Aorta (tissue), 5 donors: ENCODE measurements at regions not wholly inside any gene's neighbourhood (a gene's known extent, or its start where the extent isn't known, plus 50 kb on each side); places are given as distances from the start of the nearest gene placed in this dataset.

Source experiments
- ATAC-seq: fragments of 200-7000 bp; cut with Tn5 transposase; one replicate; pipeline ENCODE4 v1.9.1; 2022; ENCODE audit warnings: moderate library complexity; ENCODE audit not compliant: low FRiP score
- DNase-seq, 2 donors: peaks; one replicate each; pipeline ENCODE4 v3.0.0-alpha.2; 2020
- H3K27ac ChIP-seq, 2 donors: one replicate each; pipeline ENCODE4 v1.5.1; 2013; ENCODE audit warnings: low read length in 2 of 2, mild to moderate bottlenecking in 2 of 2, moderate library complexity in 2 of 2, control low read depth in 1 of 2, inconsistent platforms in 1 of 2, low read depth in 1 of 2
- H3K27me3 ChIP-seq, 2 donors: one replicate each; pipeline ENCODE4 v1.6.1; 2013; ENCODE audit warnings: control low read depth in 1 of 2, low read length in 1 of 2, mild to moderate bottlenecking in 1 of 2, moderate library complexity in 1 of 2; ENCODE audit not compliant: insufficient read depth in 2 of 2, control insufficient read depth in 1 of 2
- H3K36me3 ChIP-seq, 2 donors: one replicate each; pipeline ENCODE4 v1.6.1; 2013; ENCODE audit warnings: control low read depth in 1 of 2, low read length in 1 of 2, mild to moderate bottlenecking in 1 of 2; ENCODE audit not compliant: insufficient read depth in 2 of 2, control insufficient read depth in 1 of 2
- H3K4me1 ChIP-seq, 2 donors: one replicate each; pipeline ENCODE4 v1.6.1; 2013; ENCODE audit warnings: low read length in 2 of 2, control low read depth in 1 of 2, mild to moderate bottlenecking in 1 of 2, moderate library complexity in 1 of 2; ENCODE audit not compliant: insufficient read depth in 2 of 2, control insufficient read depth in 1 of 2
- H3K4me3 ChIP-seq, 2 donors: one replicate each; pipeline ENCODE4 v1.5.1; 2013; ENCODE audit warnings: low read length in 2 of 2, control low read depth in 1 of 2, mild to moderate bottlenecking in 1 of 2
- H3K9me3 ChIP-seq: one replicate; pipeline ENCODE4 v1.6.1; 2013; ENCODE audit warnings: mild to moderate bottlenecking, low read length; ENCODE audit not compliant: control insufficient read depth
- WGBS, 2 donors: extraction: QIAGEN DNeasy Blood & Tissue Kit; methylation state at CpG; one replicate each; pipeline ENCODE4 v1.1.7; 2013; 5-methylcytosine and 5-hydroxymethylcytosine counted together
- intact Hi-C, 2 donors: fragments of 100-400 bp; cut with DNase I; formaldehyde crosslinking; loops; one replicate each; pipeline versions ENCODE4 v1.14.2 to v1.15.0; 2022
- donor health status: healthy with polysubstance abuse.
- donor health status: Bipolar disorder and iron deficiency.
- donor health status: DM: no; HTN: no; CAD: no.
- donor health status: DM: no; HTN: no; CAD: no.
- donor health status: DM: yes; HTN: yes; CAD: no.

GRCh38 chrX:122833230-122833629 lies 350.8 kb upstream of the GRIA3 start:
- no peaks in the 10 kb centered on the region for H3K4me1 ChIP-seq
- no peak overlapping the region for H3K27ac ChIP-seq
- no peak overlapping the region for H3K4me3 ChIP-seq
- no peaks in the 10 kb centered on the region for H3K9me3 ChIP-seq
- intact Hi-C loops, result no loop called here
- DNase-seq (no peak), ATAC-seq (no peak)
- no peaks in the 10 kb centered on the region for H3K27me3 ChIP-seq
- H3K36me3 ChIP-seq, result no peaks in the 10 kb centered on the region
- 47 to 54% methylated on average over 6 of the region's 6 CpGs for WGBS, 2 donors

- Histone ChIP-seq H3K4me1 (no peaks in the 10 kb centered on the region), H3K27me3 (no peaks in the 10 kb centered on the region), H3K27ac (no peak overlapping the region), H3K36me3 (no peaks in the 10 kb centered on the region), H3K4me3 (no peak overlapping the region), H3K9me3 (no peaks in the 10 kb centered on the region)
- ATAC-seq (no peak), DNase-seq (no peak)
- intact Hi-C loops, result no loop called here
- WGBS, 2 donors, result 46 to 47% methylated on average over 1 of the region's 1 CpG
These were observed 348.2 kb upstream of the GRIA3 start for GRCh38 chrX:122835886-122836285.

GRCh38 chrX:122850326-122850725 lies 333.8 kb upstream of the GRIA3 start:
- DNase-seq, result no peak
- H3K27me3 ChIP-seq, result no peaks in the 10 kb centered on the region
- H3K9me3 ChIP-seq, result no peaks in the 10 kb centered on the region
- no peak for ATAC-seq
- no peaks in the 10 kb centered on the region for H3K4me1 ChIP-seq
- no peak overlapping the region for H3K27ac ChIP-seq
- H3K4me3 ChIP-seq, result no peak overlapping the region
- intact Hi-C loops, result no loop called here
- WGBS, 2 donors, result 77 to 92% methylated on average over 4 of the region's 4 CpGs
- no peaks in the 10 kb centered on the region for H3K36me3 ChIP-seq

GRCh38 chrX:122856205-122856604 lies 327.9 kb upstream of the GRIA3 start:
- Histone ChIP-seq H3K27ac (no peak overlapping the region), H3K36me3 (no peaks in the 10 kb centered on the region), H3K27me3 (no peaks in the 10 kb centered on the region), H3K4me1 (no peaks in the 10 kb centered on the region), H3K9me3 (no peaks in the 10 kb centered on the region), H3K4me3 (no peak overlapping the region)
- whole genome bisulfite sequencing, 2 donors, result 43 to 46% methylated on average over 2 of the region's 2 CpGs
- ATAC-seq (no peak), DNase-seq (no peak)
- intact Hi-C loops, result no loop called here

- no peaks in the 10 kb centered on the region for H3K4me1 ChIP-seq
- DNase-seq (no peak), ATAC-seq (no peak)
- H3K27me3 ChIP-seq, result no peaks in the 10 kb centered on the region
- H3K4me3 ChIP-seq, result no peak overlapping the region
- WGBS, 2 donors, result 55 to 86% methylated on average over 2 of the region's 2 CpGs
- no peak overlapping the region for H3K27ac ChIP-seq
- H3K9me3 ChIP-seq, result no peaks in the 10 kb centered on the region
- no peaks in the 10 kb centered on the region for H3K36me3 ChIP-seq
- intact Hi-C loops, result no loop called here
These were observed 326.3 kb upstream of the GRIA3 start for GRCh38 chrX:122857734-122858133.

- no peak for ATAC-seq
- 51 to 96% methylated on average over 3 of the region's 3 CpGs for WGBS, 2 donors
These were observed 321.0 kb upstream of the GRIA3 start for GRCh38 chrX:122863067-122863466.

GRCh38 chrX:122866532-122866931 lies 317.5 kb upstream of the GRIA3 start:
- DNase-seq (no peak), ATAC-seq (no peak)
- 7 to 27% methylated on average over 2 of the region's 2 CpGs for WGBS, 2 donors
- Histone ChIP-seq H3K27ac (no peak overlapping the region), H3K27me3 (no peaks in the 10 kb centered on the region), H3K36me3 (no peaks in the 10 kb centered on the region), H3K4me1 (peaks cover 2 to 3% of the 10 kb centered on the region in 2 donors), H3K4me3 (no peak overlapping the region), H3K9me3 (no peaks in the 10 kb centered on the region)
- intact Hi-C loops, result no loop called here

More at GRCh38 chrX:122863067-122863466, 321.0 kb upstream of the GRIA3 start:
- no peak for DNase-seq
- no peaks in the 10 kb centered on the region for H3K36me3 ChIP-seq
- no peak overlapping the region for H3K27ac ChIP-seq
- intact Hi-C loops, result no loop called here
- H3K27me3 ChIP-seq, result no peaks in the 10 kb centered on the region
- peaks cover 0 to 3% of the 10 kb centered on the region in 2 donors for H3K4me1 ChIP-seq
- H3K4me3 ChIP-seq, result no peak overlapping the region
- H3K9me3 ChIP-seq, result no peaks in the 10 kb centered on the region

- Histone ChIP-seq H3K4me3 (no peak overlapping the region), H3K27ac (no peak overlapping the region), H3K9me3 (no peaks in the 10 kb centered on the region), H3K36me3 (no peaks in the 10 kb centered on the region), H3K27me3 (no peaks in the 10 kb centered on the region), H3K4me1 (peaks cover 2 to 3% of the 10 kb centered on the region in 2 donors)
- 35 to 36% methylated on average over 1 of the region's 1 CpG for WGBS, 2 donors
- intact Hi-C loops, result no loop called here
- DNase-seq (no peak), ATAC-seq (peak; percentile 44)
These were observed 315.4 kb upstream of the GRIA3 start for GRCh38 chrX:122868631-122869030.

GRCh38 chrX:122869171-122869570 lies 314.9 kb upstream of the GRIA3 start:
- intact Hi-C loops, result no loop called here
- Histone ChIP-seq H3K27ac (no peak overlapping the region), H3K9me3 (no peaks in the 10 kb centered on the region), H3K27me3 (no peaks in the 10 kb centered on the region), H3K4me1 (peaks cover 2 to 3% of the 10 kb centered on the region in 2 donors), H3K4me3 (no peak overlapping the region), H3K36me3 (no peaks in the 10 kb centered on the region)
- no peak for ATAC-seq
- 68 to 98% methylated on average over 4 of the region's 4 CpGs for WGBS, 2 donors
- no peak for DNase-seq
